HepG2 (cell line): ENCODE measurements at regions not wholly inside any gene's neighbourhood (a gene's known extent, or its start where the extent isn't known, plus 50 kb on each side); places are given as distances from the start of the nearest gene placed in this dataset.

ENCODE experiments used
- ARNTL ChIP-seq: sonication (generic); formaldehyde crosslinking; IDR thresholded peaks from 2 replicates; pipeline ENCODE4 v1.4.0; 2020; ENCODE audit warnings: mild to moderate bottlenecking, missing genetic modification reagents
- CEBPB ChIP-seq: IDR thresholded peaks from 2 replicates; pipeline ENCODE4 v1.6.1; 2011; ENCODE audit warnings: low read depth, low read length, improper control_type of control experiment, borderline replicate concordance
- DPF2 ChIP-seq: sonication (generic); formaldehyde crosslinking; IDR thresholded peaks from 2 replicates; pipeline ENCODE4 v1.4.0; 2020; ENCODE audit warnings: mild to moderate bottlenecking, low read depth, missing genetic modification reagents, borderline replicate concordance
- DR1 ChIP-seq: sonication (generic); formaldehyde crosslinking; IDR thresholded peaks from 2 replicates; pipeline ENCODE4 v1.8.0; 2021; ENCODE audit warnings: mild to moderate bottlenecking, missing genetic modification reagents, inconsistent platforms
- GATA4 ChIP-seq: sonication (generic); IDR thresholded peaks from 2 replicates; pipeline ENCODE4 v1.6.1; 2016; ENCODE audit warnings: antibody characterized with exemption, low read depth, borderline replicate concordance
- NONO ChIP-seq, 2 experiments: fragments of 450-650 bp in 1 of 2; sonication (generic) in 1 of 2; formaldehyde crosslinking in 1 of 2; IDR thresholded peaks in 1 of 2; conservative IDR thresholded peaks in 1 of 2; 2 replicates each; pipeline versions ENCODE4 v1.6.1 to v1.8.0; 2017 to 2022; ENCODE audit warnings: mild to moderate bottlenecking in 1 of 2, missing genetic modification reagents in 1 of 2, moderate library complexity in 1 of 2
- REPIN1 ChIP-seq: sonication (generic); formaldehyde crosslinking; IDR thresholded peaks from 2 replicates; pipeline ENCODE4 v1.8.0; 2022; ENCODE audit warnings: missing genetic modification reagents, low read depth, mild to moderate bottlenecking, borderline replicate concordance
- SMAD9 ChIP-seq: sonication (generic); formaldehyde crosslinking; IDR thresholded peaks from 2 replicates; pipeline ENCODE4 v1.5.1; 2020; ENCODE audit warnings: mild to moderate bottlenecking, missing genetic modification reagents
- ZBTB44 ChIP-seq: sonication (generic); formaldehyde crosslinking; IDR thresholded peaks from 2 replicates; pipeline ENCODE4 v1.4.0; 2020; ENCODE audit warnings: missing genetic modification reagents
- ZNF619 ChIP-seq: sonication (generic); formaldehyde crosslinking; IDR thresholded peaks from 2 replicates; pipeline ENCODE4 v1.4.0; 2020; ENCODE audit warnings: mild to moderate bottlenecking, missing genetic modification reagents
- ZNF646 ChIP-seq: sonication (generic); formaldehyde crosslinking; IDR thresholded peaks from 2 replicates; pipeline ENCODE4 v1.9.0; 2021; ENCODE audit warnings: mild to moderate bottlenecking, missing genetic modification reagents
- ZNF784 ChIP-seq: sonication (generic); formaldehyde crosslinking; IDR thresholded peaks from 2 replicates; pipeline ENCODE4 v1.5.1; 2020; ENCODE audit warnings: missing genetic modification reagents, mild to moderate bottlenecking, borderline replicate concordance

GRCh38 chr4:111464251-111465045 lies 680.8 kb upstream of the FAM241A start (continued):
- TF ChIP-seq ZNF646 (CRISPR knock-in tag): no peak
- TF ChIP-seq REPIN1: no peak
- no peak for TF ChIP-seq ZNF619
- TF ChIP-seq ARNTL (CRISPR knock-in tag): no peak
- TF ChIP-seq GATA4: no peak
- TF ChIP-seq DR1 (CRISPR knock-in tag): no peak
- no peak for TF ChIP-seq DPF2 (CRISPR knock-in tag)
- TF ChIP-seq SMAD9 (CRISPR knock-in tag): no peak
- TF ChIP-seq NONO (IDR thresholded peaks at IDR 0.05): no peak
- no peak for TF ChIP-seq NONO (CRISPR knock-in tag; conservative IDR thresholded peaks at IDR 0.05)
- no peak for TF ChIP-seq ZBTB44 (CRISPR knock-in tag)
- no peak for TF ChIP-seq CEBPB
- TF ChIP-seq ZNF784 (CRISPR knock-in tag): no peak
